ENCODE measurements at regions not wholly inside any gene's neighbourhood (a gene's known extent, or its start where the extent isn't known, plus 50 kb on each side); places are given as distances from the start of the nearest gene placed in this dataset.
"Not testable (repeated sequence)": the region's sequence is repeated elsewhere in the genome, so short reads cannot be mapped to it uniquely, and the experiment has no call there.

DNA sequence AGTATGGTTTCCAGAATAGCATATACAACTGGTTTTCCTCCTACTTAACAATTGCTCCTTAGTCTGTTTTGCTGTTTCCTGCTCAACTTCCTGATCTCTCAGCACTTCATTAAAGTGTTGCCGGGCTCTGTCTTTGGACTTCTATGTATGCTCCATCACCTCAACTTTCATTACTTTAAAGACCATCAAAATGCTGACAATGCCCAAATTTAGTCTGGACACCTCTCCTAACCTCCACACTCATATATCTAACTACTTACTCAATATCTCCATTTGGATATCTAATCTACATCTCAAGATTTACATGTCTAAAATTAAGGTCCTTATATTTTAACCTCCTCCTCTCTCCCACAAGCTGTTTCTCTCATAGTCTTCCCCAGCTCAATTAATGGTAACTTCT is 54.4 kb upstream of the LGR5 start:
- TF ChIP-seq CTCF (IDR thresholded peaks at IDR 0.05; ENCODE audit: extremely low read depth, missing control alignments) = no peak

DNA sequence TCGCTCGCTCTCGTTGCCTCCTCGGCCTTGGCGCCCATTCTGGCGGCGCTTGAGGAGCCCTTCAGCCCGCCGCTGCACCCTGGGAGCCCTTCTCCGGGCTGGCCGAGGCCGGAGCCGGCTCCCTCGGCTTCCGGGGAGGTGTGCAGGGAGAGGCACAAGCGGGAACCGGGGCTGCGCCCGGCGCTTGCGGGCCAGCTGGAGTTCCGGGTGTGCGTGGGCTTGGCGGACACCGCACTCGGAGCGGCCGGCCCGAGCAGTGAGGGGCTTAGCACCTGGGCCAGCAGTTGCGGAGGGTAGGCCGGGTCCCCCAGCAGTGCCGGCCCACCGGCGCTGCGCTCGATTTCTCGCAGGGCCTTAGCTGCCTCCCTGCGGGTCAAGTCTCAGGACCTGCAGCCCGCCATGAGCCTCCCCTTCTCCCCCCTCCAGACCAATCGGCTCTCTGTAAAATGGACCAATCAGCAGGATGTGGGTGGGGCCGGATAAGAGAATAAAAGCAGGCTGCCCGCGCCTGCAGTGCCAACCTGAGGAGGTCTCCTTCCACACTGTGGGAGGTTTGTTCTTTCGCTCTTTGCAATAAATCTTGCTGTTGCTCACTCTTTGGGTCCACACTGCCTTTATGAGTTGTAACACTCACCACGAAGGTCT is 62.8 kb upstream of the LGR5 start:
- not testable (repeated sequence) for DNase-seq (ENCODE audit: low spot score)

More for the DNA sequence above, 54.4 kb upstream of the LGR5 start:
- no peak for DNase-seq (ENCODE audit: low spot score)

DNA sequence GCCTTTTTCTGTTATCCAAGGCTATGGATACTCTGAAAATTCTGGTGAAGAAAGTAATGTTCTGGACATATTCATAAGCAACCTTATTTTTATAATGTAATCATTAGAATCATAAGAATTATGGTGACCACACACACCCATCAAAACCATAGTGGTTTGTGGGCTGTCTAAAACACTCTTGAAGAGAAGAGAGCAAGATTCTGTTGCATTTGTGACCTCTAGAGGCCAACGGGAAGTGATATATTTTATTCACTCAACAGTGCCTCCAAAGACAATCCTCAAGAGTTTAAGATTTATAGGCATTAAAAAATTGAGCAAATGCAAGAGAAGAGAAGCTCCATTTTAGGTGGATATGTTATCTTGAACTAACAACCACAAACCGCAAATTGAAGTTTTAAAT is 68.5 kb upstream of the LGR5 start:
- no peak for DNase-seq (ENCODE audit: low spot score)
- TF ChIP-seq CTCF (IDR thresholded peaks at IDR 0.05; ENCODE audit: extremely low read depth, missing control alignments) = no peak

DNA sequence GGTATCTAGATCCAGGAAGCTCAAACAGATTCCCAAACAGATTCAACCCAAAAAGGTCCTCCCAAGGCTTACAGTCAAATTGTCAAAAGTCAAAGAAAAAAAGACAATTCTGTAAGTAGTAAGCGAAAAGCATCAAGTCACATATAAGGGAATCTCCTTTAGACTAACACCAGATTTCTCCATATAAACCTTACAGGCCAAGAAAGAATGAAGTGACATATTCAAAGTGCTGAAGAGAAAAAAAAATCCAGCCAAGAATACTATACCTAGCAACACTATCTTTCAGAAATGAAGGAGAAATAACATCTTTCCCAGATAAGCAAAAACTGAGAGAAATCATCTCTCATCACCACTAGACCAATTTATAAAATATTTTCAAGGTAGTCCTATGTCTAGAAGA is 79.6 kb upstream of the LGR5 start:
- TF ChIP-seq CTCF (IDR thresholded peaks at IDR 0.05; ENCODE audit: extremely low read depth, missing control alignments) = no peak

DNA sequence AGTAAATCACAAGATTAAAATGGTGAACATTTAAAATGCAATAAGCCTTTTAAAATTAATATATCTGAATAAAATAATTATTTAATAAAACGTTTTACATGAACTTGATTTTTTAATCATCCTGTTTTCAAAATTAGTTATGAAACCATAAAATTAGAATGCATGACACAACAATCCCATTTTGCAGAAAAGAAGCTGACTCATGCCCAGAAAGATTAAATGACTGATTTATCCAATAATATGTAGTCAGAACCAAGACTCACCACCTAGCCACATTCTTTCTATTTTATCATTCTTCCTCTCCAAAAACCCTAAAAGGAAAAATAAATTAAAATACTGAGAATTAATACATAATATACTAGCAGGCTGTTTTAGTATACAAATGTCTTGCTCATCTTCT is 83.0 kb upstream of the LGR5 start:
- no peak for TF ChIP-seq CTCF (IDR thresholded peaks at IDR 0.05; ENCODE audit: extremely low read depth, missing control alignments)

More for the DNA sequence above, 79.6 kb upstream of the LGR5 start:
- no peak for DNase-seq (ENCODE audit: low spot score)

DNA sequence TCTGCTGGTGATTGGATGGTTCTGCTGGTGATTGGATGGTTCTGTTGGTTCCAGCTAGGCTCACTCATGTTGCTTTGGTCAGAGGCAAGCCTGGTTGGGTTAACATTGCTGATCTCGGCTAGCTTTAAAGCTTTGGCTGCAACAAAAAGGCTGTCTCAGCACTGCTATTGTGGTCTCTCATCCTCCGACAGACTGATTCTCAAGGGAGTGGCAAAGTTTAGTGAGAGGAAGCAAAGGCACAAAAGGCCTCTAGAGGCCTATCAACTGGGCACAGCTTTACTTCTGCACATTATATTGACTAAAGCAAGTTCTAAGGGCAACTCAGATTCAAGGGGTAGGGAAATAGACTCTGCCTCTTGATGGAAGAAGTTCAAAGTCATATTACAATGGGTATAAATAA is 84.7 kb upstream of the LGR5 start:
- TF ChIP-seq CTCF (IDR thresholded peaks at IDR 0.05; ENCODE audit: extremely low read depth, missing control alignments) = no peak
- DNase-seq (ENCODE audit: low spot score) = no peak

More for the DNA sequence above, 83.0 kb upstream of the LGR5 start:
- DNase-seq (ENCODE audit: low spot score) = no peak

GRCh38 chr12:71353607-71354006 is 86.0 kb upstream of the LGR5 start:
- no peak for TF ChIP-seq CTCF (IDR thresholded peaks at IDR 0.05; ENCODE audit: extremely low read depth, missing control alignments)
- DNase-seq (ENCODE audit: low spot score) = no peak

DNA sequence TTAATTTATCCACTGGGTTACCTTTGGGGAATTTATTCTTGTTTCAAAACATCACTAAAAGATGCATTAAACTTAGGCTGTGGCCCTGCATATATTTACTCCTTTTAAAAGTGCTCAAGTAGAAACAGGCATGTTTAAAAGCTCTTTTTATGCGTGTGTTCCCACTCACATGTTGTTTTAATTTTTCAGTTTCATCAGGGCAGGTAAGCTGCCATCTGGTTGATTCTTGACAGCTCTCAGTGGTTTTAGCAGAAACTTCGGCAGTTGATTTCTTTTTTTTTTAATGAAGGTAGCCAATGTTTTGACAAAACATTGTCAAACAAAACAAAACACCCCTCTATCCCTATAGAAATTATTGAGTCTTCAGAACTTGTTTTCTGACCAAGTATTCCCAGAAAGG is 89.6 kb upstream of the LGR5 start:
- DNase-seq (ENCODE audit: low spot score) = no peak
- no peak for TF ChIP-seq CTCF (IDR thresholded peaks at IDR 0.05; ENCODE audit: extremely low read depth, missing control alignments)

All from GM20000 (cell line).